Breast epithelium (tissue), 3 donors: ENCODE measurements at regions not wholly inside any gene's neighbourhood (a gene's known extent, or its start where the extent isn't known, plus 50 kb on each side); places are given as distances from the start of the nearest gene placed in this dataset.

Source experiments
- POLR2A ChIP-seq: fragments of 450-650 bp; IDR thresholded peaks from one replicate; pipeline ENCODE4 v1.6.1; 2016; ENCODE audit warnings: antibody characterized with exemption, mild to moderate bottlenecking, moderate library complexity
- TF ChIP-seq, protein P1 (sequence below), 3 donors: fragments of 450-650 bp; IDR thresholded peaks; one replicate each; pipeline ENCODE4 v1.5.1; 2016 to 2017; ENCODE audit warnings: antibody characterized with exemption in 3 of 3, mild to moderate bottlenecking in 3 of 3, moderate library complexity in 3 of 3

- TF ChIP-seq, protein P1, sequence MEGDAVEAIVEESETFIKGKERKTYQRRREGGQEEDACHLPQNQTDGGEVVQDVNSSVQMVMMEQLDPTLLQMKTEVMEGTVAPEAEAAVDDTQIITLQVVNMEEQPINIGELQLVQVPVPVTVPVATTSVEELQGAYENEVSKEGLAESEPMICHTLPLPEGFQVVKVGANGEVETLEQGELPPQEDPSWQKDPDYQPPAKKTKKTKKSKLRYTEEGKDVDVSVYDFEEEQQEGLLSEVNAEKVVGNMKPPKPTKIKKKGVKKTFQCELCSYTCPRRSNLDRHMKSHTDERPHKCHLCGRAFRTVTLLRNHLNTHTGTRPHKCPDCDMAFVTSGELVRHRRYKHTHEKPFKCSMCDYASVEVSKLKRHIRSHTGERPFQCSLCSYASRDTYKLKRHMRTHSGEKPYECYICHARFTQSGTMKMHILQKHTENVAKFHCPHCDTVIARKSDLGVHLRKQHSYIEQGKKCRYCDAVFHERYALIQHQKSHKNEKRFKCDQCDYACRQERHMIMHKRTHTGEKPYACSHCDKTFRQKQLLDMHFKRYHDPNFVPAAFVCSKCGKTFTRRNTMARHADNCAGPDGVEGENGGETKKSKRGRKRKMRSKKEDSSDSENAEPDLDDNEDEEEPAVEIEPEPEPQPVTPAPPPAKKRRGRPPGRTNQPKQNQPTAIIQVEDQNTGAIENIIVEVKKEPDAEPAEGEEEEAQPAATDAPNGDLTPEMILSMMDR (IDR thresholded peaks at IDR 0.05), result no peak
- TF ChIP-seq POLR2A, result no peak
Measured at GRCh38 chr2:150008901-150009300, 421.3 kb upstream of the MMADHC start.
